Fibroblast of pulmonary artery (primary cell): ENCODE measurements at regions not wholly inside any gene's neighbourhood (a gene's known extent, or its start where the extent isn't known, plus 50 kb on each side); places are given as distances from the start of the nearest gene placed in this dataset.

Source experiments
- DNase-seq: peaks from one replicate; pipeline ENCODE4 v3.0.0-alpha.2; 2010; ENCODE audit warnings: low read depth
- H3K4me3 ChIP-seq: replicated peaks from 2 replicates; pipeline ENCODE4 v1.5.1; 2011; ENCODE audit warnings: low read depth, mild to moderate bottlenecking, control low read depth, low read length, moderate library complexity
- CTCF ChIP-seq: IDR thresholded peaks from 2 replicates; pipeline ENCODE4 v1.5.1; 2011; ENCODE audit warnings: mild to moderate bottlenecking, control low read depth, low read length, inconsistent platforms; ENCODE audit errors: missing control alignments

- TF ChIP-seq CTCF: no peak
- H3K4me3 ChIP-seq: no peak overlapping the region
- no peak for DNase-seq
Measured at GRCh38 chr14:87233806-87234384, 759.1 kb downstream of the GALC start.

DNA sequence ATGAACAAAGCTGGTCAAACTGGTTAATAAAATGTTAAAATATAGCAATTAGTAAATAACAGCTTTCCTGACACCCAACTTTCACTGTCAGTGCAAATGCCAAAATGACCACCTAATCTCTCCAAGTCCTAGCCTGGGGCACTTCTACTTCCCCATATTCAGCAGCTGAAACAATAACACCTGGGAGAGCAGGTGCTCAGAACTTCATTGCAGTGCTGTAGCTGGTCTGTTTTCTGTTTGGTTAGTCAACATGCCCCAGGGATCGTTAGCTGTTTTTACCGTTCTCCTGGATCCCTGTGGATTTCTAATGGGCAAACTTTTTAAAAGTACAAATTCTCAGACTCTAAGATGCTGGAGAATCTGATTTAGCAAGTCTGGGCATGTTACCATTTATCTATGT lies 759.7 kb downstream of the GALC start:
- DNase-seq: no peak
- H3K4me3 ChIP-seq: no peak overlapping the region
- no peak for TF ChIP-seq CTCF

DNA sequence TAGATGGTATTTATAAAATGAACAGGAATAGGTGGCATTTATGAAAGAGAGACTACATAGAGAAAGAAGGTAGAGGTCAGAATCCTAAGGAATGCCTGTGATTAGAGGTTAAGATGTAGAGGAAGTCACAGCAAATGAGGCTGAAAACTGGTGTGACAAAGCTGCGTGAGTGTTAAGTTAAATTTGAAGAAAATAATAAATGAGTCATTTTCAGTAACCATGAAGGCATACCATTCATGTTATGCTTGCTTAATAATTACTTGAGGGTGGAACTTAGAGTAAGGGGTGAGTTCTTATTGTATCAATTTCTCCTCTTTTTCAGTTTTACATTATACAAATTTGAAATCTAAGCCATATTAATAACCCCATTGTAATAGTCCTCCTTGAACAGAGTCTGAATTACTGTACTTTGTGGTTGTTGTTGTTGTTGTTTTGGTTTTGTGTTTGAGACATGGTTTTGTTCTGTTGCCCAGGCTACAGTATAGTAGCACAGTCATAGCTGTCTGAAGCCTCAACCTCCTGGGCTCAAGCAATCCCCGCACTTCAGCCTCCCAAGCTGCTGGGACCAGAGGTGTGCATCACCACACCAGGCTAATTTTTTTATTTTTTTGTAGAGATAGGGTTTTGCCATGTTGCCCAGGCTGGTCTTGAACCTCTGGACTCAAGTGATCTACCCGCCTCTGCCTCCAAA lies 761.5 kb downstream of the GALC start:
- TF ChIP-seq CTCF: no peak
- no peak overlapping the region for H3K4me3 ChIP-seq
- no peak for DNase-seq

- TF ChIP-seq CTCF: no peak
- DNase-seq: no peak
- no peak overlapping the region for H3K4me3 ChIP-seq
Measured at GRCh38 chr14:87230726-87231125, 762.3 kb downstream of the GALC start.

GRCh38 chr14:87229131-87229530 lies 763.9 kb downstream of the GALC start:
- H3K4me3 ChIP-seq: no peak overlapping the region
- no peak for DNase-seq
- no peak for TF ChIP-seq CTCF

- no peak overlapping the region for H3K4me3 ChIP-seq
- no peak for DNase-seq
- TF ChIP-seq CTCF: no peak
Measured at GRCh38 chr14:87217023-87217422, 776.0 kb downstream of the GALC start.

GRCh38 chr14:87214558-87214957 lies 778.4 kb downstream of the GALC start:
- no peak for DNase-seq
- no peak for TF ChIP-seq CTCF
- H3K4me3 ChIP-seq: no peak overlapping the region
